ENCODE measurements at regions not wholly inside any gene's neighbourhood (a gene's known extent, or its start where the extent isn't known, plus 50 kb on each side); places are given as distances from the start of the nearest gene placed in this dataset.
A peak's percentile ranks its signal among the peaks of the same experiment; 100 is the strongest.

- no peak for TF ChIP-seq ZFX (IDR thresholded peaks at IDR 0.05)
- no peak for TF ChIP-seq CTCF (conservative IDR thresholded peaks at IDR 0.05)
Measured at GRCh38 chr20:41981746-41982145, 363.6 kb upstream of the CHD6 start.

GRCh38 chr20:41978875-41979274, 360.7 kb upstream of the CHD6 start:
- no peak for TF ChIP-seq ZFX (IDR thresholded peaks at IDR 0.05)
- TF ChIP-seq CTCF (conservative IDR thresholded peaks at IDR 0.05): no peak

More at GRCh38 chr20:41981746-41982145, 363.6 kb upstream of the CHD6 start:
- H3K27ac ChIP-seq: no peak overlapping the region

GRCh38 chr20:41978246-41978790, 360.1 kb upstream of the CHD6 start:
- no peak overlapping the region for H3K27ac ChIP-seq
- no peak for TF ChIP-seq ZFX (IDR thresholded peaks at IDR 0.05)
- no peak for TF ChIP-seq CTCF (conservative IDR thresholded peaks at IDR 0.05)

More at GRCh38 chr20:41978875-41979274, 360.7 kb upstream of the CHD6 start:
- H3K27ac ChIP-seq: no peak overlapping the region

- TF ChIP-seq ZFX (IDR thresholded peaks at IDR 0.05): no peak
- TF ChIP-seq CTCF (conservative IDR thresholded peaks at IDR 0.05): no peak
- H3K27ac ChIP-seq: no peak overlapping the region
Measured at GRCh38 chr20:41969656-41970055, 351.5 kb upstream of the CHD6 start.

GRCh38 chr20:41960166-41960565, 342.0 kb upstream of the CHD6 start:
- no peak overlapping the region for H3K27ac ChIP-seq
- TF ChIP-seq ZFX (IDR thresholded peaks at IDR 0.05) (no peak), CTCF (conservative IDR thresholded peaks at IDR 0.05) (no peak)

- TF ChIP-seq CTCF (conservative IDR thresholded peaks at IDR 0.05): no peak
- TF ChIP-seq ZFX (IDR thresholded peaks at IDR 0.05): no peak
Measured at GRCh38 chr20:41958391-41958790, 340.2 kb upstream of the CHD6 start.

GRCh38 chr20:41956338-41957074, 338.3 kb upstream of the CHD6 start:
- H3K27ac ChIP-seq: no peak overlapping the region
- TF ChIP-seq CTCF (conservative IDR thresholded peaks at IDR 0.05) (peak; percentile 81), ZFX (IDR thresholded peaks at IDR 0.05) (no peak)

More at GRCh38 chr20:41958391-41958790, 340.2 kb upstream of the CHD6 start:
- no peak overlapping the region for H3K27ac ChIP-seq

All from C4-2B (cell line).